Panc1 (cell line): ENCODE measurements at regions not wholly inside any gene's neighbourhood (a gene's known extent, or its start where the extent isn't known, plus 50 kb on each side); places are given as distances from the start of the nearest gene placed in this dataset.

Source experiments
- ATAC-seq: fragments of 200-7000 bp; cut with Tn5 transposase; 2 replicates; pipeline ENCODE4 v1.9.1; 2020; ENCODE audit warnings: mild to moderate bottlenecking, moderate library complexity
- BruUV-seq: library from RNA; stranded (reverse); fragments of 400-500 nt; replicated peaks from 2 replicates; lab custom pipeline; 2021; lab: Mats Ljungman, UMichigan
- CTCF ChIA-PET: fragments of 300-600 bp; sonication (Branson Sonifier 250); formaldehyde crosslinking; loops from one replicate; lab custom pipeline; 2022; ENCODE audit warnings: antibody characterized with exemption; lab: Charles Lee
- POLR2A ChIA-PET: fragments of 300-600 bp; sonication (Branson Sonifier 250); formaldehyde crosslinking; loops from one replicate; lab custom pipeline; 2022; ENCODE audit warnings: antibody characterized with exemption; lab: Charles Lee
- DNase-seq: peaks from one replicate; pipeline ENCODE4 v3.0.0-alpha.2; 2010; ENCODE audit warnings: low read depth, low spot score
- H3K27ac ChIP-seq: 2 replicates; pipeline ENCODE4 v1.5.1; 2011; ENCODE audit warnings: mild to moderate bottlenecking, low read length, inconsistent platforms
- H3K27me3 ChIP-seq: fragments of 200-500 bp; sonication (Bioruptor generic); 2 replicates; pipeline ENCODE4 v1.6.0; 2014; ENCODE audit warnings: low read length, inconsistent platforms; ENCODE audit not compliant: control insufficient read depth, insufficient read depth
- H3K36me3 ChIP-seq: fragments of 200-500 bp; sonication (Bioruptor generic); 2 replicates; pipeline ENCODE4 v1.5.1; 2014; ENCODE audit warnings: inconsistent platforms, mild to moderate bottlenecking, low read length, moderate library complexity; ENCODE audit not compliant: control insufficient read depth, insufficient read depth
- H3K4me1 ChIP-seq: 2 replicates; pipeline ENCODE4 v1.5.1; 2011; ENCODE audit warnings: inconsistent platforms, mild to moderate bottlenecking, low read length, moderate library complexity; ENCODE audit not compliant: control insufficient read depth, insufficient read depth
- H3K4me3 ChIP-seq, 2 experiments: 2 replicates each; pipeline ENCODE4 v1.5.1; 2011 to 2012; ENCODE audit warnings: low read depth in 2 of 2, low read length in 2 of 2, mild to moderate bottlenecking in 2 of 2, inconsistent platforms in 1 of 2, moderate library complexity in 1 of 2
- H3K9me3 ChIP-seq: fragments of 200-500 bp; sonication (Bioruptor generic); 2 replicates; pipeline ENCODE4 v1.5.1; 2014; ENCODE audit warnings: low read depth, mild to moderate bottlenecking, inconsistent platforms, low read length, moderate library complexity; ENCODE audit not compliant: control insufficient read depth, insufficient read depth
- CTCF ChIP-seq: fragments of 450-650 bp; IDR thresholded peaks from 2 replicates; pipeline ENCODE4 v1.5.1; 2017; ENCODE audit warnings: mild to moderate bottlenecking
- POLR2AphosphoS5 ChIP-seq: IDR thresholded peaks from 2 replicates; pipeline ENCODE4 v1.6.1; 2012; ENCODE audit warnings: mild to moderate bottlenecking, low read depth, low read length, moderate library complexity
- SIN3A ChIP-seq: IDR thresholded peaks from 2 replicates; pipeline ENCODE4 v1.6.1; 2012; ENCODE audit warnings: low read depth, mild to moderate bottlenecking, low read length, moderate library complexity, borderline replicate concordance; ENCODE audit not compliant: insufficient read depth
- TCF7L2 ChIP-seq: IDR thresholded peaks from 2 replicates; pipeline ENCODE4 v1.6.1; 2011; ENCODE audit warnings: mild to moderate bottlenecking, low read depth, low read length, inconsistent platforms
- in situ Hi-C: cut with HindIII; loops from 2 replicates; pipeline ENCODE4 v1.10.0; 2016; ENCODE audit warnings: low sequenced_read_pairs, low pct_unique_long_range_greater_than_20kb
- intact Hi-C: fragments of 100-400 bp; cut with micrococcal nuclease; formaldehyde crosslinking; loops from one replicate; pipeline ENCODE4 v1.10.0; 2022; ENCODE audit not compliant: unreplicated experiment
- TF ChIP-seq, protein P1 (sequence below), 2 experiments: IDR thresholded peaks; 2 replicates each; pipeline ENCODE4 v1.6.1; 2011 to 2012; ENCODE audit warnings: low read depth in 2 of 2, control low read depth in 1 of 2, low read length in 1 of 2, mild to moderate bottlenecking in 1 of 2, moderate library complexity in 1 of 2; ENCODE audit not compliant: insufficient read depth in 1 of 2

DNA sequence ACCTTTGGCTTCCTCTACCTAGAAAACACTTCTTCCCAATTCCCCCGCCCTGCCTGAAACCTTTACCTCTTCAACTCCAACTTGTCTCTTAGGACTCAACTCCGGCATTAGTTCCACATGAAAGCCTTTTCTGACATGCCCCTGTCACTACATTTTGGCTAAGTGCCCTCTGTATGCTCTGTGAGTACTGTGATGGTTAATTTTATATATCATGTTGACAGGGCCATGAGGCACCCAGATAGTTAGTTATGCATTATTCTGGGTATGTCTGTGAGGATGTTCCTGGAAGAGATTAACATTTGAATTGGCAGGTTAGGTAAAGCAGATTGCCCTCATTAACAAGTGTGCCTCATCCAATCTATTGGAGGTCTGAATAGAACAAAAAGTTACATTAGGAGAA lies 75.6 kb upstream of the NCKAP5 start:
- ATAC-seq, result no peak
- ChIA-PET POLR2A (no interaction called here), CTCF (no interaction called here)
- TF ChIP-seq CTCF (no peak), POLR2AphosphoS5 (no peak), SIN3A (no peak), TCF7L2 (no peak)
- TF ChIP-seq, protein P1, sequence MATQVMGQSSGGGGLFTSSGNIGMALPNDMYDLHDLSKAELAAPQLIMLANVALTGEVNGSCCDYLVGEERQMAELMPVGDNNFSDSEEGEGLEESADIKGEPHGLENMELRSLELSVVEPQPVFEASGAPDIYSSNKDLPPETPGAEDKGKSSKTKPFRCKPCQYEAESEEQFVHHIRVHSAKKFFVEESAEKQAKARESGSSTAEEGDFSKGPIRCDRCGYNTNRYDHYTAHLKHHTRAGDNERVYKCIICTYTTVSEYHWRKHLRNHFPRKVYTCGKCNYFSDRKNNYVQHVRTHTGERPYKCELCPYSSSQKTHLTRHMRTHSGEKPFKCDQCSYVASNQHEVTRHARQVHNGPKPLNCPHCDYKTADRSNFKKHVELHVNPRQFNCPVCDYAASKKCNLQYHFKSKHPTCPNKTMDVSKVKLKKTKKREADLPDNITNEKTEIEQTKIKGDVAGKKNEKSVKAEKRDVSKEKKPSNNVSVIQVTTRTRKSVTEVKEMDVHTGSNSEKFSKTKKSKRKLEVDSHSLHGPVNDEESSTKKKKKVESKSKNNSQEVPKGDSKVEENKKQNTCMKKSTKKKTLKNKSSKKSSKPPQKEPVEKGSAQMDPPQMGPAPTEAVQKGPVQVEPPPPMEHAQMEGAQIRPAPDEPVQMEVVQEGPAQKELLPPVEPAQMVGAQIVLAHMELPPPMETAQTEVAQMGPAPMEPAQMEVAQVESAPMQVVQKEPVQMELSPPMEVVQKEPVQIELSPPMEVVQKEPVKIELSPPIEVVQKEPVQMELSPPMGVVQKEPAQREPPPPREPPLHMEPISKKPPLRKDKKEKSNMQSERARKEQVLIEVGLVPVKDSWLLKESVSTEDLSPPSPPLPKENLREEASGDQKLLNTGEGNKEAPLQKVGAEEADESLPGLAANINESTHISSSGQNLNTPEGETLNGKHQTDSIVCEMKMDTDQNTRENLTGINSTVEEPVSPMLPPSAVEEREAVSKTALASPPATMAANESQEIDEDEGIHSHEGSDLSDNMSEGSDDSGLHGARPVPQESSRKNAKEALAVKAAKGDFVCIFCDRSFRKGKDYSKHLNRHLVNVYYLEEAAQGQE (IDR thresholded peaks at IDR 0.05; ENCODE audit: insufficient read depth in 1 of 2, low read depth in 2 of 2, low read length in 1 of 2), result no peak
- Histone ChIP-seq H3K4me1 (no peaks in the 10 kb centered on the region), H3K4me3 (no peak overlapping the region), H3K27me3 (no peaks in the 10 kb centered on the region), H3K9me3 (no peaks in the 10 kb centered on the region), H3K27ac (no peak overlapping the region), H3K36me3 (no peaks in the 10 kb centered on the region)
- DNase-seq, result no peak
- in situ Hi-C loops, result no loop called here
- BruUV-seq, result no TSS peak
- intact Hi-C loops, result no loop called here

DNA sequence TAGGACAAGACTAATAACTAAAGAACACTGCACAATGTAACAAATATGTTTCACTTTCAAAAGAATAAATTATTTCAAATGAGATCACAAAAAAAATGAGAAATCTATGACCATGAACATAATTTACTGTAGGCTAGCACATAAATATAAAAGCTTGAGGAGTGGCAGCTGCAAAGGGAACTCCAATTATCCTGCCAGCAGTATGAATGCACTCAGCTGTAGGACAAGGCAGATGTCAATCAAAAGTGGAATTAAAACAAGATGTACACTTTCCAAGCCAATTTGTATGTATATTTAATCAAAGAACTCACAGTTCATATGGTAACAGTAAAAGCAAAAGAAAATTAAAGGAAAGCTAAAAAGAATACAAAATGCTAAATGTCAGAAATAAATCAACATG lies 76.6 kb upstream of the NCKAP5 start:
- intact Hi-C loops, result no loop called here
- no TSS peak for BruUV-seq

More for the DNA sequence above, 76.6 kb upstream of the NCKAP5 start:
- Histone ChIP-seq H3K4me1 (no peaks in the 10 kb centered on the region), H3K9me3 (no peaks in the 10 kb centered on the region; the same call in 1 of the 2 replicates), H3K27me3 (no peaks in the 10 kb centered on the region), H3K4me3 (no peak overlapping the region), H3K36me3 (no peaks in the 10 kb centered on the region), H3K27ac (no peak overlapping the region)
- TF ChIP-seq, protein P1 (IDR thresholded peaks at IDR 0.05; ENCODE audit: insufficient read depth in 1 of 2, low read depth in 2 of 2, low read length in 1 of 2), result no peak
- TF ChIP-seq POLR2AphosphoS5, result no peak
- no peak for TF ChIP-seq SIN3A
- TF ChIP-seq TCF7L2, result no peak
- TF ChIP-seq CTCF, result no peak
- ChIA-PET CTCF (no interaction called here), POLR2A (no interaction called here)
- in situ Hi-C loops, result no loop called here
- DNase-seq (no peak), ATAC-seq (no peak)
